HG02938 (cell line): ENCODE measurements at regions not wholly inside any gene's neighbourhood (a gene's known extent, or its start where the extent isn't known, plus 50 kb on each side); places are given as distances from the start of the nearest gene placed in this dataset.

Experiments used
- ATAC-seq: cut with Tn5 transposase; IDR thresholded peaks from one replicate; pipeline ENCODE4 v1.9.1; 2021; ENCODE audit warnings: mild to moderate bottlenecking, moderate library complexity; ENCODE audit not compliant: unreplicated experiment

- ATAC-seq: no peak
These were observed 672.9 kb upstream of the GRAMD2B start for GRCh38 chr5:125750147-125750860.

GRCh38 chr5:125750861-125751186 is 672.4 kb upstream of the GRAMD2B start:
- no peak for ATAC-seq

- ATAC-seq: no peak
These were observed 666.8 kb upstream of the GRAMD2B start for GRCh38 chr5:125756456-125756855.

- no peak for ATAC-seq
These were observed 656.5 kb upstream of the GRAMD2B start for GRCh38 chr5:125766706-125767105.

- no peak for ATAC-seq
These were observed 647.3 kb upstream of the GRAMD2B start for GRCh38 chr5:125775896-125776295.

- ATAC-seq: no peak
These were observed 646.5 kb upstream of the GRAMD2B start for GRCh38 chr5:125776656-125777139.

- no peak for ATAC-seq
These were observed 644.4 kb upstream of the GRAMD2B start for GRCh38 chr5:125778791-125779190.

GRCh38 chr5:125785407-125785806 is 637.8 kb upstream of the GRAMD2B start:
- no peak for ATAC-seq

- no peak for ATAC-seq
These were observed 637.2 kb upstream of the GRAMD2B start for GRCh38 chr5:125786021-125786420.

- no peak for ATAC-seq
These were observed 629.7 kb upstream of the GRAMD2B start for GRCh38 chr5:125793470-125793869.

GRCh38 chr5:125794922-125795321 is 628.3 kb upstream of the GRAMD2B start:
- ATAC-seq: no peak

- no peak for ATAC-seq
These were observed 624.9 kb upstream of the GRAMD2B start for GRCh38 chr5:125798307-125798706.

- ATAC-seq: no peak
These were observed 610.6 kb upstream of the GRAMD2B start for GRCh38 chr5:125812651-125813050.

- ATAC-seq: no peak
These were observed 609.8 kb upstream of the GRAMD2B start for GRCh38 chr5:125813221-125813974.

- ATAC-seq: no peak
These were observed 609.1 kb upstream of the GRAMD2B start for GRCh38 chr5:125814119-125814518.

GRCh38 chr5:125823572-125823971 is 599.6 kb upstream of the GRAMD2B start:
- ATAC-seq: no peak

GRCh38 chr5:125826214-125826613 is 597.0 kb upstream of the GRAMD2B start:
- no peak for ATAC-seq

GRCh38 chr5:125829349-125829748 is 593.9 kb upstream of the GRAMD2B start:
- ATAC-seq: peak; percentile 97

- ATAC-seq: no peak
These were observed 589.8 kb upstream of the GRAMD2B start for GRCh38 chr5:125833398-125833797.

- ATAC-seq: no peak
These were observed 588.6 kb upstream of the GRAMD2B start for GRCh38 chr5:125834438-125835115.

- peak; percentile 83 for ATAC-seq
These were observed 587.7 kb upstream of the GRAMD2B start for GRCh38 chr5:125835293-125836172.
